Muscle of leg (tissue), 3 donors: ENCODE measurements at regions not wholly inside any gene's neighbourhood (a gene's known extent, or its start where the extent isn't known, plus 50 kb on each side); places are given as distances from the start of the nearest gene placed in this dataset.

ENCODE experiments used
- DNase-seq: peaks from one replicate; pipeline ENCODE4 v3.0.0; 2013
- H3K27ac ChIP-seq: one replicate; pipeline ENCODE4 v1.5.1; 2013; ENCODE audit warnings: mild to moderate bottlenecking, low read length, control low read depth
- H3K27me3 ChIP-seq: one replicate; pipeline ENCODE4 v1.6.1; 2013; ENCODE audit warnings: low read length; ENCODE audit not compliant: control insufficient read depth, insufficient read depth
- H3K36me3 ChIP-seq: one replicate; pipeline ENCODE4 v1.6.1; 2013; ENCODE audit warnings: low read length; ENCODE audit not compliant: control insufficient read depth, insufficient read depth
- H3K4me1 ChIP-seq: one replicate; pipeline ENCODE4 v1.6.1; 2013; ENCODE audit warnings: low read length; ENCODE audit not compliant: control insufficient read depth, insufficient read depth
- H3K4me3 ChIP-seq: one replicate; pipeline ENCODE4 v1.5.1; 2013; ENCODE audit warnings: low read length, control low read depth
- H3K9me3 ChIP-seq: replicated peaks from 2 replicates; pipeline ENCODE4 v1.6.1; 2013; ENCODE audit warnings: low read depth, low read length; ENCODE audit not compliant: control insufficient read depth
- WGBS: methylation state at CpG from one replicate; pipeline ENCODE4 v1.1.5; 2013; ENCODE audit warnings: missing lambda C conversion rate; ENCODE audit not compliant: insufficient coverage; 5-methylcytosine and 5-hydroxymethylcytosine counted together

DNA sequence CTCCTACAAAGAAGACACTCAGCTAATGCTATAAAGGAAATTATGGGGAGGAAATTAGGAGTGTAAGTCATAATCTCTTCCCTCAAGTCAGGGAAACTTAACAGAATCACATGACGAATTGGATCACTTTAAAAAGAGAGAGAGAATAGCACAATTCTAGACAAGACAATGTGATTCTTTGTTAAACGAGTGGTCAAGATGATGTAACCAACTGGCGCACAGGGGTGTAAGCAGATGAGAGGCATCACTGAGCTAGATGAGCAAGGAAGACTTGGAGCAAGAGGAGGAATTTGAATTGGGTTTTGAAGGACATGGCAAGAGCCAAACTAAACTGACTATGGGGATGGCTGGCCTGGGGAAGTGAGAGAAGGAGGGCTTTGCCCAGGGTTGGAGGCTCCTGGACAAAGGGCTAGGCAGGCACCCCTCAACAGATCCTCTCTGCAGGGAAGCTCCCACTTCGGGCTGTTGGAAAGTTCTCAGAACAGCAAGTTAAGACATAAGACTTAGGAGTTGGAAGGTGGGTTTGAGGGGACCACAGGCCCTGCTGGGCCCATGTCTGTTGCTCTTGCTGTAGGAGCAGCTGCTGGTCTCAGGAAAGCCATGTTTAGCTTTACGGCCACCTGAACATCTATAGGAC, 123.9 kb upstream of the GRIK3 start:
- Histone ChIP-seq H3K4me1 (no peaks in the 10 kb centered on the region), H3K36me3 (no peaks in the 10 kb centered on the region), H3K9me3 (no peaks in the 10 kb centered on the region), H3K27ac (no peak overlapping the region), H3K27me3 (no peaks in the 10 kb centered on the region), H3K4me3 (no peak overlapping the region)
- WGBS, result 71% methylated on average over 5 of the region's 5 CpGs
- no peak for DNase-seq

DNA sequence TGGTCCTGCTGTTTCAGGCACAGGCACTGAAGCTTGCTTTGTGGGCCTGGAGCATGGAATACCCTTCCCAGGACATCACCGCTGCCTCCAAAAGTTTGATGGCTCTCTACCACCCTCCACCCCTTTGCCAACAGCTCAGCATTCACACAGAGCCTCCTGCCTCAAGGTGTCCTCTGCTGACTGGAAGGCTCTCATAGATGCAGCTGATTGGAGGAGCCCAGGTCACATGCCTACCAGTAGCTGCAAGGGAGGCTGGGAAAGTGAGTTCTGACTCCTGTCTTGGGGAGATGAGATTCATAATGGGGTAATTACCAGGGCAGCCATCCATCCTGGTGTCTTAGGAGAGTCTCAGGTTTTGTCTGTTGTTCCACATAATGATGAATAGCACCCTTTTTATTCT, 124.8 kb upstream of the GRIK3 start:
- H3K4me1 ChIP-seq, result no peaks in the 10 kb centered on the region
- H3K4me3 ChIP-seq, result no peak overlapping the region
- H3K27ac ChIP-seq, result no peak overlapping the region
- no peaks in the 10 kb centered on the region for H3K9me3 ChIP-seq
- WGBS, result 89% methylated on average over 1 of the region's 1 CpG
- DNase-seq, result no peak
- H3K36me3 ChIP-seq, result no peaks in the 10 kb centered on the region
- no peaks in the 10 kb centered on the region for H3K27me3 ChIP-seq

DNA sequence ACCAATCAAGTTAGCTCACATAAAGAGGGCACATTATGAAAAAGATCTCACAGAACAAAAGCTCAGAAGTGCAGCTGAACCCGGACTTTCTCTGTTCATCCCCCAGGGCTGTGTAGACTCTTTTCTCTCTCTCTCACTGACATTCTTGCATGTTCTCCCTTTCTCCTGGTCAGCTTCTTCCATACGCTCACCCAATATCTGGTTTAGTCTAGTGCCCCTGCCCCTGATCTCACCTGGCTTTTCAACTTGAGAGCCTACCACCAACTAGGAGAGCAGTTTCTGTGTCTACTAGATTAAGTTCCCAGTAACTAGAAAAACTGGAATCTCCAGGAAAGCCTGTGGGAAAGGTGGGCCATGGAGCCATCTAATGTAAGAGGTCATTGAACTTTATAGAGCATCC, 126.9 kb upstream of the GRIK3 start:
- H3K4me1 ChIP-seq, result no peaks in the 10 kb centered on the region
- no peak overlapping the region for H3K27ac ChIP-seq
- no peaks in the 10 kb centered on the region for H3K9me3 ChIP-seq
- no peaks in the 10 kb centered on the region for H3K36me3 ChIP-seq
- H3K4me3 ChIP-seq, result no peak overlapping the region
- 58% methylated on average over 1 of the region's 2 CpGs for WGBS
- H3K27me3 ChIP-seq, result no peaks in the 10 kb centered on the region
- DNase-seq, result no peak

DNA sequence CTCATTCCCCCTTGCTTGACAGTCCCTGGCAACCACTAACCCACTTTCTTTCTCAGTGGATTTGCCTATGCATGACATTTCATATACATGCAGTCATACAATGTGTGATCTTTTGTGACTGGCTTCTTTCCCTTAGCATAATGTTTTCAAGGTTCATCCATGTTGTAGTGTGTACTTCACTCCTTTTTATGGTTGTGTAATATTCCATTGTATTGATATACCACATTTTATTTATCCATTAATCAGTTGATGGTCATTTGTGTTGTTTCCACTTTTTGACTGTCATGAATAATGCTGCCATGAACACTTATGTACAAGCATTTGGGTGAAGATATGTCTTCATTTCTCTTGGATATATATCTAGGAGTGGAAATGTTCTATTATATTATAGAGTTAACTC, 127.7 kb upstream of the GRIK3 start:
- Histone ChIP-seq H3K9me3 (no peaks in the 10 kb centered on the region), H3K4me1 (no peaks in the 10 kb centered on the region), H3K27ac (no peak overlapping the region), H3K27me3 (no peaks in the 10 kb centered on the region), H3K36me3 (no peaks in the 10 kb centered on the region), H3K4me3 (no peak overlapping the region)
- DNase-seq, result no peak

DNA sequence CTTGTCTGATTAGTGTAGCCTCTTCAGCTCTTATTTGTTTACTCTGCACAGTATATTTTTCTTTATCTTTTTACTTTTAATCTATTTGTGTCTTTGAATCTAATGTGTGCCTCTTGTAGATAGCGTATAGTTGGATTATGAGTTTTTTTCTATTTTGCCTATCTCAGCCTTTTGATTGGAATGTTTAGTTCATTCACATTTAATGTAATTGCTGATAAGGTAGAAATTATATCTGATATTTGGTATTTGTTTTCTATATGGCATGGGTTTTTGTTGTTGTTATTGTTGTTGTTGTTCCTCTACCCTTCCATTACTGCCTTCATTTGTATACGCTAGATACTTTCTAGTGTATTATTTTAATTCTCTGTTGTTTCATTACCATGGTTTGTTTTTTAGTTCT, 131.7 kb upstream of the GRIK3 start:
- Histone ChIP-seq H3K36me3 (no peaks in the 10 kb centered on the region), H3K4me1 (no peaks in the 10 kb centered on the region), H3K4me3 (no peak overlapping the region), H3K27me3 (no peaks in the 10 kb centered on the region), H3K9me3 (no peaks in the 10 kb centered on the region), H3K27ac (no peak overlapping the region)
- no peak for DNase-seq
- WGBS, result no CpG with 5 or more reads among the region's 2 CpGs

DNA sequence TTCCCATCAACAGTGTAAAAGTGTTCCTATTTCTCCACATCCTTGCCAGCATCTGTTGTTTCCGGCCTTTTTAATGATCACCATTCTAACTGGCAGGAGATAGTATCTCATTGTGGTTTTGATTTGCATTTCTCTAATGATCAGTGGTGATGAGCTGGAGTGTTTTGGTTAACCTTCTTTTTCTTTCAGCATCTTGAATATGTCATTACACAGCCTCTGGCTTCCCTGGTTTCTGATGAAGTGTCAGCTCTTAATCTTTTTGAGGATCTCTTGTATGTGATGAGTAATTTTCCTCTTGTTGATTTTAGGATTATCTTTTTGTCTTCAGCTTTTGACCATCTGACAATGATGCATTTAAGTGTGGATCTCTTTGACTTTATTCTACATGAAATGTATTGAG, 133.2 kb upstream of the GRIK3 start:
- DNase-seq, result no peak
- no peaks in the 10 kb centered on the region for H3K9me3 ChIP-seq
- no peaks in the 10 kb centered on the region for H3K27me3 ChIP-seq
- H3K36me3 ChIP-seq, result no peaks in the 10 kb centered on the region
- no peaks in the 10 kb centered on the region for H3K4me1 ChIP-seq
- WGBS, result no CpG with 5 or more reads among the region's 1 CpG
- no peak overlapping the region for H3K4me3 ChIP-seq
- H3K27ac ChIP-seq, result no peak overlapping the region

DNA sequence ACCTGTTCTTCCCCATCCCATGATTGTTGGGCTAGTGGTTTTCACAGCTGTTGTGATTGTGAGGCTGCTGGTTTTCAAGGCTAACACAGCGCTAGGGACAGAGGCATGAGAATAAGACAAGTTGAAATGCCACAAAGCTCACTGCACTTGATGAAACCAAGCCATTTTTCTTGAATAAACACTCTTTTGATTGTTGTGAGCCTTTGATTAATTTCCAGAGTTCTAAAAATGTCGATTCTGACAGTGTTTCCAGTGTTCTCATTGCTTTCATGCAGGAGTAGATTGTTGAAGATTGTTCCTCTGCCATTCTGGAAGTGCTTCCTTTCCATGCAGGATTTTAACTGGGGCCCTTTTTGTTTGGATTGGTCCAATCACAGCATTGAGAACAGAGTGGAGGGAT, 134.9 kb upstream of the GRIK3 start:
- no peaks in the 10 kb centered on the region for H3K4me1 ChIP-seq
- H3K27ac ChIP-seq, result no peak overlapping the region
- no peaks in the 10 kb centered on the region for H3K36me3 ChIP-seq
- DNase-seq, result no peak
- no CpG with 5 or more reads among the region's 2 CpGs for WGBS
- no peaks in the 10 kb centered on the region for H3K9me3 ChIP-seq
- H3K27me3 ChIP-seq, result peaks cover 4% of the 10 kb centered on the region
- H3K4me3 ChIP-seq, result no peak overlapping the region

DNA sequence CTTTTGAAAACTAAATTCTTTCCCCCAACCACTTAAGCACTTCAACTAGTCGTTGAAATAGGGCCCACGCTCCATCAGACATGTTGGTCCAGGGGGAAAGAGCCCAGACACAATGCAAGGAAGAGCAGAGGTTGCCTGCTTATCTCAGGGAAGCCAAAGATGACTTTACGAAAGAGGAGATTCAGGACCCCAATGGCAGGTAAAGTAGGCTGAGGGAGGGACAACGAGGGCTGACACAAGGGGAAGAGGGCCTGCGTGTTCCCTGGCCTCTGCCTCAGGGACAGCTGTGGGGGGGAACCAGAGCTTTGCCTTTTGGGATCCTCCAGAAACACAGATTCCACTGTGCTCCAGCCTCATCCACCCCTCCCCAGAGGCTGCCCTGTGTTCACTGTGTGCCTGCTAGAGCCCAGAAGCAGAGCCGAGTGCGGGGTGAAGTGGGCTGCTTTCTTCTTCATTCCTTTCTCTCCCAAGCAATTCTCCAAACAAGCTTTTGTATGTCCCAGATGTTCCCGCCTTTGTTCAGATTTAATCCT, 135.5 kb upstream of the GRIK3 start:
- no peaks in the 10 kb centered on the region for H3K9me3 ChIP-seq
- no peaks in the 10 kb centered on the region for H3K4me1 ChIP-seq
- no peak overlapping the region for H3K27ac ChIP-seq
- no peak for DNase-seq
- no peaks in the 10 kb centered on the region for H3K36me3 ChIP-seq
- peaks cover 4% of the 10 kb centered on the region for H3K27me3 ChIP-seq
- WGBS, result 73% methylated on average over 6 of the region's 8 CpGs
- H3K4me3 ChIP-seq, result no peak overlapping the region

DNA sequence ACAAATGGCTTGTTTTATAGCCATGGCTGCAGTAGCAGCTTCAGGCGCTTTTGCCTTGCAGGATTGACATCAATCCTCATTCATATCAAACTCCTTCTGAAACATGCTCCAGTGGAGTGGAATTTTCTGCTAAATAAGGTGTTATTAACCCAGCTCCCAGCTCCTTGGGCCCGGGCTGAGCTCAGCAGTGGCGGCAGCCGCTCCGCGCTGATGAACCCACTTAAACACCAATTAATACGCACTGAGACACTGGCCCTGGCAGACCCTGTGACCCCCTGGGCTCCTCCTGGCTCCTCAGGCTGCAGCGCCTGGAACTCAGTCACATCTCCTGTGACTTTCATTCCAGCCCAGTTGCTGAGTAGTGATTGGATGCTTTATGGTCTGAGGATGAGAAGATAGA, 137.4 kb upstream of the GRIK3 start:
- 80% methylated on average over 3 of the region's 8 CpGs for WGBS
- DNase-seq, result no peak
- no peaks in the 10 kb centered on the region for H3K36me3 ChIP-seq
- no peaks in the 10 kb centered on the region for H3K9me3 ChIP-seq
- no peak overlapping the region for H3K27ac ChIP-seq
- H3K4me1 ChIP-seq, result no peaks in the 10 kb centered on the region
- H3K27me3 ChIP-seq, result peaks cover 4% of the 10 kb centered on the region
- H3K4me3 ChIP-seq, result no peak overlapping the region

DNA sequence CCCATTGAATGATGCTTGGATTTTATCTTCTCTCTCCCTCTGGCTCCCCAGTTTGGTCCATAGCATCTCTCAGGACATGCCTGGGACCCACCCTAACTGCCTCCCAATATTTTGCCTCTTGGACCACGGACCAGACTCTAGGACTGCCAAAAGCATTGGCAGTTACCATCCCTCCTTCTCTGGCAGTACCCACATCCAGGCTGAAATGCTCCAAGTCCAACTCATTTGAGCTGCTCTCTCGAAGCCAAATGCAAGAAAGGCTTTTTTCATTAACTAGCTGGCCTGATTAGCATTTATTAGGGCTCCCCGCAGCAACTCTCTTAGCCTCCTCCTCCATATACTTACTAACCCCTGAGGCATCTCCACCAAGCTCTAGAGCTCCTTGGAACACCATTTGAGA, 140.0 kb upstream of the GRIK3 start:
- H3K4me3 ChIP-seq, result no peak overlapping the region
- peaks cover 6% of the 10 kb centered on the region for H3K27me3 ChIP-seq
- no peaks in the 10 kb centered on the region for H3K9me3 ChIP-seq
- H3K4me1 ChIP-seq, result no peaks in the 10 kb centered on the region
- no peaks in the 10 kb centered on the region for H3K36me3 ChIP-seq
- no peak overlapping the region for H3K27ac ChIP-seq
- no peak for DNase-seq
- 41% methylated on average over 3 of the region's 3 CpGs for WGBS

DNA sequence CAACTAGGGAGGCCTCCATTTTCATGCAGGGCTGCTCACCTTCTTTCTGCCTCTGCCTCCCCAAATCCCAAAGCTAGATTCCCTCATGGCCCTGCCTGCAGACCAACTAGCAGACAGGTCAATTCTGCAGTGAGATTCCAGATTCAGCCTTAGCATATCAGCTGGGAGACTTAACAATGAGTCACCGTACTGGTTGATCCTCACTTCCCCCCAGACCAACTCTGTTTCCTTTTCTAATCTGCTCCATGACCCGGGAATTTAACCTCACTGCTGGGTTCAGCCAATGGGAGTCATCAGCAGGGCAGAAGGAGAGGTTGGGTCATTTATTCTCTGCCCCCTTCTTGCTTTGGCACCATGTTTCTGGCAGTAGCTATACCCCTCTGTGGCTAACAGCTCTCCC, 140.6 kb upstream of the GRIK3 start:
- 20% methylated on average over 1 of the region's 2 CpGs for WGBS
- Histone ChIP-seq H3K27me3 (peaks cover 6% of the 10 kb centered on the region), H3K27ac (no peak overlapping the region), H3K9me3 (no peaks in the 10 kb centered on the region), H3K4me1 (no peaks in the 10 kb centered on the region), H3K4me3 (no peak overlapping the region), H3K36me3 (no peaks in the 10 kb centered on the region)
- DNase-seq, result no peak
